ENCODE measurements at regions not wholly inside any gene's neighbourhood (a gene's known extent, or its start where the extent isn't known, plus 50 kb on each side); places are given as distances from the start of the nearest gene placed in this dataset.
A peak's percentile ranks its signal among the peaks of the same experiment; 100 is the strongest.

DNA sequence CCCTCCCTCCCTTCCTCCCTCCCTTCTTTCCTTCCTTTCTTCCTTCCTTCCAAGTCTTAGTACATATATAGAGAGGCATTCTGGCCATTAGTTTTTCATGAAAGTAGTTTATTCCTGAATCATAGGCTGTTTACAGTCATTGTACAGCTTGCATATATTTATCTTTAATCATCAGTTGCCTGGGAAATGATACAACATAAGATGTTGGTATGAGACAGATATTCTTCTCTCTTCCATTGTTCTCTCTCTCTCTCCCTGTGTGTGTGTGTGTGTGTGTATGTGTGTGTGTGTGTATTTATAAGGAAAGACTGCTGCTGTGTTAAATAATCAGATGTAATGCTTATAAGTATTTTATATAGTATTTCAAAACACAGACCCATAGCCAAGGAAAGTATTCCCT, 289.8 kb upstream of the UBE2E3 start:
- Histone ChIP-seq H3K36me3 (replicated peaks in 1 of 2; ENCODE audit: control insufficient read depth in 2 of 2, insufficient read depth in 2 of 2, low read length in 2 of 2) (no peaks in the 10 kb centered on the region), H3K4me1 (ENCODE audit: control insufficient read depth in 2 of 2, insufficient read depth in 1 of 2, low read depth in 1 of 2, low read length in 2 of 2) (peaks cover 0 to 2% of the 10 kb centered on the region in 2 donors), H3K9ac (ENCODE audit: low read depth, low read length, poor library complexity) (no peak overlapping the region), H3K27ac (replicated peaks; ENCODE audit: low read length) (no peak overlapping the region), H3K4me2 (ENCODE audit: insufficient read depth, low read length, poor library complexity, severe bottlenecking) (no peak overlapping the region), H4K8ac (ENCODE audit: low read depth, low read length) (no peak overlapping the region), H3K4ac (ENCODE audit: low read length) (no peak overlapping the region), H3K79me1 (ENCODE audit: low read depth, low read length) (no peaks in the 10 kb centered on the region), H2BK15ac (ENCODE audit: low read length) (no peak overlapping the region), H2AFZ (ENCODE audit: low read length) (no peak overlapping the region), H3K23ac (ENCODE audit: low read depth, low read length, poor library complexity) (no peak overlapping the region), H2BK12ac (ENCODE audit: low read length) (no peak overlapping the region), H2BK5ac (ENCODE audit: low read length) (no peak overlapping the region), H4K91ac (ENCODE audit: low read depth, low read length, poor library complexity) (no peak overlapping the region), H2BK120ac (ENCODE audit: low read depth, low read length) (no peak overlapping the region), H2AK5ac (ENCODE audit: low read depth, low read length) (no peak overlapping the region), H3K14ac (ENCODE audit: low read length) (no peak overlapping the region), H3K4me3 (ENCODE audit: low read length in 2 of 2) (no peak overlapping the region), H3K27me3 (ENCODE audit: control insufficient read depth in 3 of 3, insufficient read depth in 3 of 3, low read depth in 1 of 3, low read length in 3 of 3) (no peaks in the 10 kb centered on the region), H3K9me3 (replicated peaks in 1 of 2; ENCODE audit: control insufficient read depth in 2 of 2, insufficient read depth in 1 of 2, low read depth in 1 of 2, low read length in 2 of 2) (no peaks in the 10 kb centered on the region), H3K18ac (ENCODE audit: low read length) (no peak overlapping the region)
- DNase-seq (ENCODE audit: low spot score): no peak

DNA sequence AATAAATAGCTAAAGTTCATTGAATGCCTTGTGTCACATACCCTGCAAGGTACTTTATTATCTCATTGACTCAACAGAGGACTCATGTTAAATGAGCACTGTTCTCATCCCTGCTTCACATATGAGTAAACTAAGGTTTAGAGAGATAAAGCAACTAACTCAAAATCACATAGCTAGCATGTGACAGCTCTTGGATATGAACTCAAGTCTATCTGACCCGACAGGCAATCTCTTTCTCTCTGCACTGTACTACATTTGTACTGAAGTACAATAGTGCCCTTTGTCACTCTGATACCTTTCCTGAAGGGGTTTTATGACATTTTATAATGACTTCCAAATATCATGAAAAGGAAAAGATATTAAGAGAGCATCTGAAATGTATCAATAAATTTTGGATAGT, 297.5 kb upstream of the UBE2E3 start:
- H2AK5ac ChIP-seq (ENCODE audit: low read depth, low read length): no peak overlapping the region
- DNase-seq (ENCODE audit: low spot score): no peak
- H3K79me1 ChIP-seq (ENCODE audit: low read depth, low read length): no peaks in the 10 kb centered on the region
- no peak overlapping the region for H3K14ac ChIP-seq (ENCODE audit: low read length)
- WGBS, 2 donors (ENCODE audit: extremely low coverage in 2 of 2, insufficient read length in 2 of 2, insufficient replicate concordance in 1 of 2): no CpG with 5 or more reads among the region's 1 CpG
- no peak overlapping the region for H2AFZ ChIP-seq (ENCODE audit: low read length)
- no peak overlapping the region for H2BK120ac ChIP-seq (ENCODE audit: low read depth, low read length)
- no peak overlapping the region for H3K4me2 ChIP-seq (ENCODE audit: insufficient read depth, low read length, poor library complexity, severe bottlenecking)
- no peak overlapping the region for H3K18ac ChIP-seq (ENCODE audit: low read length)
- no peak overlapping the region for H2BK12ac ChIP-seq (ENCODE audit: low read length)
- H3K27me3 ChIP-seq (ENCODE audit: control insufficient read depth in 3 of 3, insufficient read depth in 3 of 3, low read depth in 1 of 3, low read length in 3 of 3): no peaks in the 10 kb centered on the region
- H3K23ac ChIP-seq (ENCODE audit: low read depth, low read length, poor library complexity): no peak overlapping the region
- H4K91ac ChIP-seq (ENCODE audit: low read depth, low read length, poor library complexity): no peak overlapping the region
- H4K8ac ChIP-seq (ENCODE audit: low read depth, low read length): no peak overlapping the region
- H3K27ac ChIP-seq (replicated peaks; ENCODE audit: low read length): no peak overlapping the region
- H3K4me1 ChIP-seq (ENCODE audit: control insufficient read depth in 2 of 2, insufficient read depth in 1 of 2, low read depth in 1 of 2, low read length in 2 of 2): peaks cover 2 to 4% of the 10 kb centered on the region in 2 donors
- H3K9ac ChIP-seq (ENCODE audit: low read depth, low read length, poor library complexity): no peak overlapping the region
- H2BK15ac ChIP-seq (ENCODE audit: low read length): no peak overlapping the region
- H3K4ac ChIP-seq (ENCODE audit: low read length): no peak overlapping the region
- H3K36me3 ChIP-seq (replicated peaks in 1 of 2; ENCODE audit: control insufficient read depth in 2 of 2, insufficient read depth in 2 of 2, low read length in 2 of 2): no peaks in the 10 kb centered on the region
- H2BK5ac ChIP-seq (ENCODE audit: low read length): no peak overlapping the region
- H3K9me3 ChIP-seq (replicated peaks in 1 of 2; ENCODE audit: control insufficient read depth in 2 of 2, insufficient read depth in 1 of 2, low read depth in 1 of 2, low read length in 2 of 2): no peaks in the 10 kb centered on the region
- no peak overlapping the region for H3K4me3 ChIP-seq (ENCODE audit: low read length in 2 of 2)

- Histone ChIP-seq H3K9me3 (replicated peaks in 1 of 2; ENCODE audit: control insufficient read depth in 2 of 2, insufficient read depth in 1 of 2, low read depth in 1 of 2, low read length in 2 of 2) (no peaks in the 10 kb centered on the region), H3K23ac (ENCODE audit: low read depth, low read length, poor library complexity) (no peak overlapping the region), H3K14ac (ENCODE audit: low read length) (no peak overlapping the region), H4K8ac (ENCODE audit: low read depth, low read length) (no peak overlapping the region), H3K27me3 (ENCODE audit: control insufficient read depth in 3 of 3, insufficient read depth in 3 of 3, low read depth in 1 of 3, low read length in 3 of 3) (no peaks in the 10 kb centered on the region), H2BK12ac (ENCODE audit: low read length) (no peak overlapping the region), H3K9ac (ENCODE audit: low read depth, low read length, poor library complexity) (no peak overlapping the region), H3K79me1 (ENCODE audit: low read depth, low read length) (no peaks in the 10 kb centered on the region), H2BK120ac (ENCODE audit: low read depth, low read length) (no peak overlapping the region), H3K4me3 (ENCODE audit: low read length in 2 of 2) (no peak overlapping the region), H3K4me2 (ENCODE audit: insufficient read depth, low read length, poor library complexity, severe bottlenecking) (no peak overlapping the region), H3K18ac (ENCODE audit: low read length) (no peak overlapping the region), H3K27ac (replicated peaks; ENCODE audit: low read length) (no peak overlapping the region), H2AFZ (ENCODE audit: low read length) (peak overlapping the region; percentile 36), H3K4me1 (ENCODE audit: control insufficient read depth in 2 of 2, insufficient read depth in 1 of 2, low read depth in 1 of 2, low read length in 2 of 2) (peaks cover 4 to 5% of the 10 kb centered on the region in 2 donors), H4K91ac (ENCODE audit: low read depth, low read length, poor library complexity) (no peak overlapping the region), H3K4ac (ENCODE audit: low read length) (no peak overlapping the region), H3K36me3 (replicated peaks in 1 of 2; ENCODE audit: control insufficient read depth in 2 of 2, insufficient read depth in 2 of 2, low read length in 2 of 2) (no peaks in the 10 kb centered on the region), H2AK5ac (ENCODE audit: low read depth, low read length) (no peak overlapping the region), H2BK5ac (ENCODE audit: low read length) (no peak overlapping the region), H2BK15ac (ENCODE audit: low read length) (no peak overlapping the region)
- no CpG with 5 or more reads among the region's 2 CpGs for WGBS, 2 donors (ENCODE audit: extremely low coverage in 2 of 2, insufficient read length in 2 of 2, insufficient replicate concordance in 1 of 2)
- peak; percentile 11 for DNase-seq (ENCODE audit: low spot score)
Measured at GRCh38 chr2:180679693-180680092, 300.7 kb upstream of the UBE2E3 start.

DNA sequence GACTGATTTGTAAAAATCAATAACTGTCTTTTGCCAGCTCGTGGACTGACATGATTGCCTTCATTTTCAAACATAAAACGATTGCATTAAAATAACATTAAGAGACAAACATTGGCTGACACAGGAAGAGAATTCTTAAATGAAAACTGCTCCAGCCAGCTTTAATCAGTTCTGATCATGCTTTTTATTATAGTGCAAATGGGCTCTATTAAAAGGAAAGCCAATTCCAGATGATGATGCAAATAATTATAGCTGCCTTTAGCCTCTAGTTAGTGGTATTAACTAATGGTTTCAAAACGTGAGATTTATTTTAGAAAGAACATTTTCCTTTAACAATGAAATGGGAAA, 301.8 kb upstream of the UBE2E3 start:
- no peak overlapping the region for H3K4me2 ChIP-seq (ENCODE audit: insufficient read depth, low read length, poor library complexity, severe bottlenecking)
- no peak overlapping the region for H2BK120ac ChIP-seq (ENCODE audit: low read depth, low read length)
- no peak overlapping the region for H3K4ac ChIP-seq (ENCODE audit: low read length)
- H2AK5ac ChIP-seq (ENCODE audit: low read depth, low read length): no peak overlapping the region
- no peak overlapping the region for H3K4me3 ChIP-seq (ENCODE audit: low read length in 2 of 2)
- H2AFZ ChIP-seq (ENCODE audit: low read length): no peak overlapping the region
- no peak overlapping the region for H2BK15ac ChIP-seq (ENCODE audit: low read length)
- no peaks in the 10 kb centered on the region for H3K9me3 ChIP-seq (replicated peaks in 1 of 2; ENCODE audit: control insufficient read depth in 2 of 2, insufficient read depth in 1 of 2, low read depth in 1 of 2, low read length in 2 of 2)
- no CpG with 5 or more reads among the region's 3 CpGs for WGBS, 2 donors (ENCODE audit: extremely low coverage in 2 of 2, insufficient read length in 2 of 2, insufficient replicate concordance in 1 of 2)
- DNase-seq (ENCODE audit: low spot score): no peak
- no peak overlapping the region for H2BK5ac ChIP-seq (ENCODE audit: low read length)
- H3K27me3 ChIP-seq (ENCODE audit: control insufficient read depth in 3 of 3, insufficient read depth in 3 of 3, low read depth in 1 of 3, low read length in 3 of 3): no peaks in the 10 kb centered on the region
- no peaks in the 10 kb centered on the region for H3K79me1 ChIP-seq (ENCODE audit: low read depth, low read length)
- H3K36me3 ChIP-seq (replicated peaks in 1 of 2; ENCODE audit: control insufficient read depth in 2 of 2, insufficient read depth in 2 of 2, low read length in 2 of 2): no peaks in the 10 kb centered on the region
- H3K23ac ChIP-seq (ENCODE audit: low read depth, low read length, poor library complexity): no peak overlapping the region
- H4K91ac ChIP-seq (ENCODE audit: low read depth, low read length, poor library complexity): no peak overlapping the region
- no peak overlapping the region for H4K8ac ChIP-seq (ENCODE audit: low read depth, low read length)
- H3K4me1 ChIP-seq (ENCODE audit: control insufficient read depth in 2 of 2, insufficient read depth in 1 of 2, low read depth in 1 of 2, low read length in 2 of 2): peaks cover 4 to 5% of the 10 kb centered on the region in 2 donors
- H3K27ac ChIP-seq (replicated peaks; ENCODE audit: low read length): no peak overlapping the region
- no peak overlapping the region for H3K14ac ChIP-seq (ENCODE audit: low read length)
- H3K9ac ChIP-seq (ENCODE audit: low read depth, low read length, poor library complexity): no peak overlapping the region
- H3K18ac ChIP-seq (ENCODE audit: low read length): no peak overlapping the region
- no peak overlapping the region for H2BK12ac ChIP-seq (ENCODE audit: low read length)

All from neuronal stem cell (in vitro differentiated cells).